ENCODE measurements at regions not wholly inside any gene's neighbourhood (a gene's known extent, or its start where the extent isn't known, plus 50 kb on each side); places are given as distances from the start of the nearest gene placed in this dataset.

DNA sequence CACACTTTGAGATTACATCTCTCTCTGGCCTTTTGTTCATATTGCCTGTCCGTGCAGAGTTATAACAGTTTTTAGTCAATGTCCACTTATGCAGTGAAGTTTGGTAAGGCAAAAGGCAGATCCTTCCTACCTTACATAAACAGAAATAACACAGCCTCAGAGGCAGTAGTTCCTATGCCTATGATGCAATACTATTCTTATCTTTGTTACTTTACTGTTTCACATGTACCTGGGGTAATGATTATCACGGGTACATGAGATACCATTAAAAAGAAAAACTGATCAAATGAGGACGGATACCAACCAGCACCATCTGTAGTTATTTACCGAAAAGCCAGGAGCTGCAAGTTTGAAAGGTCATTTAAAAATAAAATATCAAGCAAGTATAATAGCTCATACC lies 166.8 kb downstream of the BTC start:
- Histone ChIP-seq H3K9ac (ENCODE audit: low read length) (no peak overlapping the region), H4K20me1 (ENCODE audit: insufficient read depth, low read length) (no peaks in the 10 kb centered on the region), H3K36me3 (ENCODE audit: insufficient read depth, low read length) (no peaks in the 10 kb centered on the region), H3K9me3 (ENCODE audit: low read length) (no peaks in the 10 kb centered on the region), H3F3A (ENCODE audit: insufficient read depth, low read length) (no peaks in the 10 kb centered on the region), H3K4me2 (ENCODE audit: low read length) (no peak overlapping the region), H3K4me3 (ENCODE audit: low read depth, low read length, poor library complexity, severe bottlenecking) (no peak overlapping the region), H3K79me2 (ENCODE audit: insufficient read depth, low read length) (no peaks in the 10 kb centered on the region), H3K27me3 (ENCODE audit: insufficient read depth, low read length) (no peaks in the 10 kb centered on the region), H3K4me1 (ENCODE audit: insufficient read depth, low read length, severe bottlenecking) (no peaks in the 10 kb centered on the region), H2AFZ (ENCODE audit: low read length) (no peak overlapping the region), H3K27ac (ENCODE audit: low read depth, low read length, poor library complexity, severe bottlenecking) (no peak overlapping the region), H3K9me2 (ENCODE audit: low read depth, low read length) (no peaks in the 10 kb centered on the region)
- TF ChIP-seq EZH2 (IDR thresholded peaks at IDR 0.05; ENCODE audit: borderline replicate concordance, low read length), result no peak
- TF ChIP-seq, protein P1, sequence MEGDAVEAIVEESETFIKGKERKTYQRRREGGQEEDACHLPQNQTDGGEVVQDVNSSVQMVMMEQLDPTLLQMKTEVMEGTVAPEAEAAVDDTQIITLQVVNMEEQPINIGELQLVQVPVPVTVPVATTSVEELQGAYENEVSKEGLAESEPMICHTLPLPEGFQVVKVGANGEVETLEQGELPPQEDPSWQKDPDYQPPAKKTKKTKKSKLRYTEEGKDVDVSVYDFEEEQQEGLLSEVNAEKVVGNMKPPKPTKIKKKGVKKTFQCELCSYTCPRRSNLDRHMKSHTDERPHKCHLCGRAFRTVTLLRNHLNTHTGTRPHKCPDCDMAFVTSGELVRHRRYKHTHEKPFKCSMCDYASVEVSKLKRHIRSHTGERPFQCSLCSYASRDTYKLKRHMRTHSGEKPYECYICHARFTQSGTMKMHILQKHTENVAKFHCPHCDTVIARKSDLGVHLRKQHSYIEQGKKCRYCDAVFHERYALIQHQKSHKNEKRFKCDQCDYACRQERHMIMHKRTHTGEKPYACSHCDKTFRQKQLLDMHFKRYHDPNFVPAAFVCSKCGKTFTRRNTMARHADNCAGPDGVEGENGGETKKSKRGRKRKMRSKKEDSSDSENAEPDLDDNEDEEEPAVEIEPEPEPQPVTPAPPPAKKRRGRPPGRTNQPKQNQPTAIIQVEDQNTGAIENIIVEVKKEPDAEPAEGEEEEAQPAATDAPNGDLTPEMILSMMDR (IDR thresholded peaks at IDR 0.05; ENCODE audit: low read length), result no peak

DNA sequence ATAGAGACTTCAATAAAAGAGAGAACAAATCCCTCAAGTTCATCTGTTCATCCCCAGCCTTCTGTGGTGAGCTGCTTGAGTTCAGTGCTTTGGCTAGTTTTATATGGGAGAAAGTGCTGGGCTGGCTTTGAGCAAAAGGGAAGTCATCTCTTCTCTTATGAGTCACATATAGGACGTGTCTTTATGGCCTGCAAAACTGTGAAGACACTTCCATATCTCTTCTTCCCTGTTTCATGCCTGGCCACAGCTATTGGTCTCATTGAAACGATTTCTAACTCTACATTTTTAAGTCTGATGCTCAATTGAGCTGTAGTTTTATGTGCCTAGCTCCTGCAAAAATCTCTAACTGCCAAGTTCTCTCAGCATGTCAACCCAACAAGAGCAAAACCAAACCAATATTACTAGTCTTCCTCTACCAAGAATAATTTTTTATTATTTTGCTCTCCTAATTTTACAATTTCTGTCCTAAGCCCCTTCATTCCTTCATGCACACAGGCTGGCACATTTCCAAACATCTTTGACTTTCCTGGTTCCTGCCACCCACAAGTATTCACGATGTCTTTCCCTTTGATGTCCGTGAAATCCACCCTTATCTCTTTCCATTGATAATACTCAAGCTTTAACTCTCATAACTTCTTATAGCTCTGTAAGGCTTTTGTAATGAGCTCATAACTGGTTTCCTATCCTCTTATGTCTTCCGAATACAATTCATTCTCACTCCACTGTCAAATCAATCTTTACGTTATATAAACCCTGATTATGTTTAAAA lies 165.3 kb downstream of the BTC start:
- no peaks in the 10 kb centered on the region for H3K4me1 ChIP-seq (ENCODE audit: insufficient read depth, low read length, severe bottlenecking)
- no peaks in the 10 kb centered on the region for H4K20me1 ChIP-seq (ENCODE audit: insufficient read depth, low read length)

DNA sequence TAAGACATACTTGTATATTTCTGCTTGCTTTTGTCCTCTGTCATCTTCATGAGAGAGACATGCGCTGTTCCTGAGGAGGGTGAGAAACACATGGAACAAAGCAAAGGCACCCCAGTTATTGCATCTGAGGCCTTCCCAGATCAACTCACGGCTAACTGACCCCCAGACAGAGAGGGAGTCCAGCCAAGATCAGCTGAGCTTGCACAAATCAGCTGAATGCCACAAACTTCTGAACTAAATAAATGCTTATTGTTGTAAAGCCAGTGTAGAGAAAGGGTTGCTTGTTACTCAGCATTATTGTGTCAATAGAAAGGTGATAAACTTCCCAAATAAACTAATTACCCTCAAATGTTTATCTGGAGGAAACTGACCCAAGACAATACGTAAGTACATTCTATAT lies 163.8 kb downstream of the BTC start:
- Histone ChIP-seq H3K9ac (ENCODE audit: low read length) (no peak overlapping the region), H3K4me2 (ENCODE audit: low read length) (no peak overlapping the region), H3K79me2 (ENCODE audit: insufficient read depth, low read length) (no peaks in the 10 kb centered on the region), H3K27ac (ENCODE audit: low read depth, low read length, poor library complexity, severe bottlenecking) (no peak overlapping the region), H3K9me2 (ENCODE audit: low read depth, low read length) (no peaks in the 10 kb centered on the region), H4K20me1 (ENCODE audit: insufficient read depth, low read length) (no peaks in the 10 kb centered on the region), H3K4me1 (ENCODE audit: insufficient read depth, low read length, severe bottlenecking) (no peaks in the 10 kb centered on the region), H3K9me3 (ENCODE audit: low read length) (no peaks in the 10 kb centered on the region), H3K27me3 (ENCODE audit: insufficient read depth, low read length) (no peaks in the 10 kb centered on the region), H3K4me3 (ENCODE audit: low read depth, low read length, poor library complexity, severe bottlenecking) (no peak overlapping the region), H3K36me3 (ENCODE audit: insufficient read depth, low read length) (no peaks in the 10 kb centered on the region), H3F3A (ENCODE audit: insufficient read depth, low read length) (no peaks in the 10 kb centered on the region), H2AFZ (ENCODE audit: low read length) (no peak overlapping the region)
- TF ChIP-seq, protein P1 (IDR thresholded peaks at IDR 0.05; ENCODE audit: low read length), result no peak
- TF ChIP-seq EZH2 (IDR thresholded peaks at IDR 0.05; ENCODE audit: borderline replicate concordance, low read length), result no peak

More for the DNA sequence above, 165.3 kb downstream of the BTC start:
- Histone ChIP-seq H3K9me2 (ENCODE audit: low read depth, low read length) (no peaks in the 10 kb centered on the region), H3K79me2 (ENCODE audit: insufficient read depth, low read length) (no peaks in the 10 kb centered on the region), H3F3A (ENCODE audit: insufficient read depth, low read length) (no peaks in the 10 kb centered on the region), H3K4me3 (ENCODE audit: low read depth, low read length, poor library complexity, severe bottlenecking) (no peak overlapping the region), H3K9ac (ENCODE audit: low read length) (no peak overlapping the region), H3K27ac (ENCODE audit: low read depth, low read length, poor library complexity, severe bottlenecking) (no peak overlapping the region), H3K36me3 (ENCODE audit: insufficient read depth, low read length) (no peaks in the 10 kb centered on the region), H3K4me2 (ENCODE audit: low read length) (no peak overlapping the region), H2AFZ (ENCODE audit: low read length) (no peak overlapping the region), H3K27me3 (ENCODE audit: insufficient read depth, low read length) (no peaks in the 10 kb centered on the region), H3K9me3 (ENCODE audit: low read length) (no peaks in the 10 kb centered on the region)
- TF ChIP-seq, protein P1 (IDR thresholded peaks at IDR 0.05; ENCODE audit: low read length), result no peak
- no peak for TF ChIP-seq EZH2 (IDR thresholded peaks at IDR 0.05; ENCODE audit: borderline replicate concordance, low read length)
